Ovary (tissue), 3 donors: ENCODE measurements at regions not wholly inside any gene's neighbourhood (a gene's known extent, or its start where the extent isn't known, plus 50 kb on each side); places are given as distances from the start of the nearest gene placed in this dataset.

Source experiments
- CTCF ChIP-seq, 3 donors: fragments of 450-650 bp in 2 of 3; fragments of 200-600 bp in 1 of 3; IDR thresholded peaks; one replicate each; pipeline versions ENCODE4 v1.5.1 to v1.8.0; 2016 to 2022; ENCODE audit warnings: antibody characterized with exemption in 3 of 3, mild to moderate bottlenecking in 1 of 3
- EP300 ChIP-seq: sonication (generic); formaldehyde crosslinking; IDR thresholded peaks from one replicate; pipeline ENCODE4 v1.6.1; 2017; ENCODE audit warnings: antibody characterized with exemption
- POLR2A ChIP-seq: fragments of 450-650 bp; IDR thresholded peaks from one replicate; pipeline ENCODE4 v1.6.1; 2017; ENCODE audit warnings: antibody characterized with exemption, mild to moderate bottlenecking, moderate library complexity
- donor health status: DM: no; HTN: no; CAD: no.

- TF ChIP-seq CTCF (IDR thresholded peaks at IDR 0.05) (no peak), EP300 (no peak), POLR2A (no peak)
Measured at GRCh38 chr6:74765486-74765885, 440.4 kb downstream of the COL12A1 start.
